IPS DF 4.7 (cell line): ENCODE measurements at regions not wholly inside any gene's neighbourhood (a gene's known extent, or its start where the extent isn't known, plus 50 kb on each side); places are given as distances from the start of the nearest gene placed in this dataset.

Source experiments
- DNase-seq: peaks from one replicate; pipeline ENCODE4 v3.0.0-alpha.2; 2013; ENCODE audit warnings: low spot score; ENCODE audit errors: extremely low read depth

- no peak for DNase-seq
Measured at GRCh38 chr4:12875640-12876243, 608.4 kb downstream of the RAB28 start.

- no peak for DNase-seq
Measured at GRCh38 chr4:12873351-12873750, 610.8 kb downstream of the RAB28 start.

GRCh38 chr4:12861422-12861821 is 622.7 kb downstream of the RAB28 start:
- DNase-seq = no peak

GRCh38 chr4:12852338-12853307 is 631.5 kb downstream of the RAB28 start:
- peak; percentile 44 for DNase-seq

GRCh38 chr4:12846368-12846767 is 637.8 kb downstream of the RAB28 start:
- no peak for DNase-seq

- no peak for DNase-seq
Measured at GRCh38 chr4:12844141-12844540, 640.0 kb downstream of the RAB28 start.

GRCh38 chr4:12827966-12828365 is 656.2 kb downstream of the RAB28 start:
- DNase-seq = no peak

GRCh38 chr4:12791536-12791935 is 692.6 kb downstream of the RAB28 start:
- DNase-seq = no peak

- no peak for DNase-seq
Measured at GRCh38 chr4:12787261-12787660, 696.9 kb downstream of the RAB28 start.

- DNase-seq = no peak
Measured at GRCh38 chr4:12778706-12779105, 705.4 kb downstream of the RAB28 start.

- DNase-seq = no peak
Measured at GRCh38 chr4:12778191-12778590, 705.9 kb downstream of the RAB28 start.

- DNase-seq = no peak
Measured at GRCh38 chr4:12770351-12770750, 713.8 kb downstream of the RAB28 start.

GRCh38 chr4:12761694-12762093 is 722.4 kb downstream of the RAB28 start:
- DNase-seq = no peak

- DNase-seq = no peak
Measured at GRCh38 chr4:12747154-12747553, 737.0 kb downstream of the RAB28 start.

- no peak for DNase-seq
Measured at GRCh38 chr4:12746221-12746620, 737.9 kb downstream of the RAB28 start.

- no peak for DNase-seq
Measured at GRCh38 chr4:12734586-12734985, 749.6 kb downstream of the RAB28 start.

GRCh38 chr4:12729384-12729783 is 754.8 kb downstream of the RAB28 start:
- no peak for DNase-seq

GRCh38 chr4:12724510-12724909 is 759.6 kb downstream of the RAB28 start:
- no peak for DNase-seq

GRCh38 chr4:12723849-12724447 is 760.2 kb downstream of the RAB28 start:
- no peak for DNase-seq

- no peak for DNase-seq
Measured at GRCh38 chr4:12716896-12717295, 767.2 kb downstream of the RAB28 start.

GRCh38 chr4:12712648-12713339 is 771.3 kb downstream of the RAB28 start:
- DNase-seq = no peak
